GM23338 (cell line): ENCODE measurements at regions not wholly inside any gene's neighbourhood (a gene's known extent, or its start where the extent isn't known, plus 50 kb on each side); places are given as distances from the start of the nearest gene placed in this dataset.
A peak's percentile ranks its signal among the peaks of the same experiment; 100 is the strongest.

Experiments used
- ATAC-seq: fragments of 200-7000 bp; cut with Tn5 transposase; 3 replicates; pipeline ENCODE4 v1.9.1; 2020
- DNase-seq: peaks from one replicate; pipeline ENCODE4 v3.0.0-alpha.2; 2015; ENCODE audit warnings: low spot score
- H2AFZ ChIP-seq: fragments of 200-600 bp; sonication (generic); 2 replicates; pipeline ENCODE4 v1.8.0; 2016; ENCODE audit warnings: antibody characterized with exemption, mild to moderate bottlenecking, moderate library complexity
- H3F3A ChIP-seq: fragments of 200-600 bp; sonication (generic); replicated peaks from 2 replicates; pipeline ENCODE4 v1.8.0; 2017; ENCODE audit warnings: antibody characterized with exemption, mixed run types, low read depth
- H3K27ac ChIP-seq: fragments of 200-600 bp; sonication (generic); 2 replicates; pipeline ENCODE4 v1.6.1; 2016; ENCODE audit warnings: low read depth
- H3K27me3 ChIP-seq: fragments of 200-600 bp; sonication (generic); 2 replicates; pipeline ENCODE4 v1.8.0; 2016; ENCODE audit warnings: mild to moderate bottlenecking, mixed run types, moderate library complexity; ENCODE audit not compliant: insufficient read depth
- H3K36me3 ChIP-seq: fragments of 200-600 bp; sonication (generic); 2 replicates; pipeline ENCODE4 v1.8.0; 2016; ENCODE audit warnings: mild to moderate bottlenecking; ENCODE audit not compliant: insufficient read depth
- H3K4me1 ChIP-seq: fragments of 200-600 bp; sonication (generic); 2 replicates; pipeline ENCODE4 v1.8.0; 2016; ENCODE audit warnings: mild to moderate bottlenecking, moderate library complexity; ENCODE audit not compliant: insufficient read depth
- H3K4me2 ChIP-seq: fragments of 200-600 bp; sonication (generic); 2 replicates; pipeline ENCODE4 v1.7.1; 2017; ENCODE audit warnings: mixed run types
- H3K4me3 ChIP-seq: fragments of 200-600 bp; sonication (generic); 2 replicates; pipeline ENCODE4 v1.6.1; 2016; ENCODE audit warnings: mixed run types
- H3K79me2 ChIP-seq: fragments of 200-600 bp; sonication (generic); replicated peaks from 2 replicates; pipeline ENCODE4 v1.8.0; 2017; ENCODE audit warnings: mild to moderate bottlenecking; ENCODE audit not compliant: insufficient read depth
- H3K9me2 ChIP-seq: fragments of 200-600 bp; sonication (generic); 2 replicates; pipeline ENCODE4 v1.8.0; 2017; ENCODE audit not compliant: insufficient read depth
- H4K20me1 ChIP-seq: fragments of 200-600 bp; sonication (generic); replicated peaks from 2 replicates; pipeline ENCODE4 v1.8.0; 2017; ENCODE audit warnings: mild to moderate bottlenecking; ENCODE audit not compliant: insufficient read depth
- H3K27ac Mint-ChIP-seq: 2 replicates; pipeline ENCODE4 v1.8.0; 2020; ENCODE audit warnings: inconsistent platforms, mild to moderate bottlenecking, moderate library complexity, mixed read lengths
- H3K27me3 Mint-ChIP-seq: 3 replicates; pipeline ENCODE4 v1.8.0; 2022; ENCODE audit warnings: low read depth, mild to moderate bottlenecking, moderate library complexity, mixed read lengths, inconsistent platforms; ENCODE audit not compliant: insufficient read depth, poor library complexity
- H3K36me3 Mint-ChIP-seq: 3 replicates; pipeline ENCODE4 v1.8.0; 2021; ENCODE audit warnings: low read depth, mild to moderate bottlenecking, inconsistent platforms, moderate library complexity, mixed read lengths
- H3K4me1 Mint-ChIP-seq: 3 replicates; pipeline ENCODE4 v1.8.0; 2020; ENCODE audit warnings: mild to moderate bottlenecking, inconsistent platforms, mixed read lengths
- H3K4me3 Mint-ChIP-seq: 3 replicates; pipeline ENCODE4 v1.8.0; 2021; ENCODE audit warnings: moderate library complexity, mild to moderate bottlenecking, inconsistent platforms, mixed read lengths
- H3K9me3 Mint-ChIP-seq: 3 replicates; pipeline ENCODE4 v1.8.0; 2020; ENCODE audit warnings: moderate library complexity, mild to moderate bottlenecking, inconsistent platforms, mixed read lengths
- CREB1 ChIP-seq: fragments of 250-450 bp; sonication (Bioruptor Pico); IDR thresholded peaks from 2 replicates; pipeline ENCODE4 v1.5.0; 2020; ENCODE audit warnings: low read depth, mild to moderate bottlenecking, moderate library complexity
- EZH2 ChIP-seq: fragments of 200-600 bp; sonication (generic); IDR thresholded peaks from one replicate; pipeline ENCODE4 v1.8.0; 2017; ENCODE audit warnings: antibody characterized with exemption, mild to moderate bottlenecking, low read depth; ENCODE audit not compliant: unreplicated experiment
- EZH2phosphoT487 ChIP-seq: fragments of 200-600 bp; sonication (generic); IDR thresholded peaks from one replicate; pipeline ENCODE4 v1.8.1; 2018; ENCODE audit warnings: antibody characterized with exemption; ENCODE audit not compliant: unreplicated experiment
- JUNB ChIP-seq: IDR thresholded peaks from one replicate; pipeline ENCODE4 v1.6.1; 2016; ENCODE audit warnings: antibody characterized with exemption; ENCODE audit not compliant: unreplicated experiment
- NANOG ChIP-seq: IDR thresholded peaks from 2 replicates; pipeline ENCODE4 v1.6.1; 2016; ENCODE audit warnings: antibody characterized with exemption, borderline replicate concordance
- POLR2AphosphoS5 ChIP-seq: IDR thresholded peaks from 2 replicates; pipeline ENCODE4 v1.6.1; 2016; ENCODE audit warnings: antibody characterized with exemption, low read depth
- STAT1 ChIP-seq: IDR thresholded peaks from one replicate; pipeline ENCODE4 v1.6.1; 2016; ENCODE audit warnings: antibody characterized with exemption; ENCODE audit not compliant: unreplicated experiment
- ZNF114 ChIP-seq: fragments of 250-450 bp; sonication (Bioruptor Pico); IDR thresholded peaks from 2 replicates; pipeline ENCODE4 v1.5.0; 2020; ENCODE audit warnings: mild to moderate bottlenecking, moderate library complexity
- ZNF331 ChIP-seq: fragments of 250-450 bp; sonication (Bioruptor Pico); IDR thresholded peaks from 2 replicates; pipeline ENCODE4 v1.5.0; 2020; ENCODE audit warnings: low read depth, mild to moderate bottlenecking, moderate library complexity
- TF ChIP-seq, protein P1 (sequence below): fragments of 250-450 bp; sonication (Bioruptor Pico); IDR thresholded peaks from 2 replicates; pipeline ENCODE4 v1.5.0; 2020; ENCODE audit warnings: mild to moderate bottlenecking, moderate library complexity
- TF ChIP-seq, protein P2 (sequence below), 2 experiments: fragments of 200-600 bp in 1 of 2; sonication (generic) in 1 of 2; conservative IDR thresholded peaks; 2 replicates each; pipeline versions ENCODE4 v1.5.1 to v1.6.1; 2016 to 2017; ENCODE audit warnings: antibody characterized with exemption in 2 of 2, low read depth in 2 of 2, mild to moderate bottlenecking in 2 of 2, moderate library complexity in 1 of 2
- TF ChIP-seq, protein P3 (sequence below): IDR thresholded peaks from 2 replicates; pipeline ENCODE4 v1.6.1; 2016; ENCODE audit warnings: antibody characterized with exemption
- TF ChIP-seq, protein P4 (sequence below): IDR thresholded peaks from one replicate; pipeline ENCODE4 v1.6.1; 2018; ENCODE audit warnings: antibody characterized with exemption; ENCODE audit not compliant: unreplicated experiment

DNA sequence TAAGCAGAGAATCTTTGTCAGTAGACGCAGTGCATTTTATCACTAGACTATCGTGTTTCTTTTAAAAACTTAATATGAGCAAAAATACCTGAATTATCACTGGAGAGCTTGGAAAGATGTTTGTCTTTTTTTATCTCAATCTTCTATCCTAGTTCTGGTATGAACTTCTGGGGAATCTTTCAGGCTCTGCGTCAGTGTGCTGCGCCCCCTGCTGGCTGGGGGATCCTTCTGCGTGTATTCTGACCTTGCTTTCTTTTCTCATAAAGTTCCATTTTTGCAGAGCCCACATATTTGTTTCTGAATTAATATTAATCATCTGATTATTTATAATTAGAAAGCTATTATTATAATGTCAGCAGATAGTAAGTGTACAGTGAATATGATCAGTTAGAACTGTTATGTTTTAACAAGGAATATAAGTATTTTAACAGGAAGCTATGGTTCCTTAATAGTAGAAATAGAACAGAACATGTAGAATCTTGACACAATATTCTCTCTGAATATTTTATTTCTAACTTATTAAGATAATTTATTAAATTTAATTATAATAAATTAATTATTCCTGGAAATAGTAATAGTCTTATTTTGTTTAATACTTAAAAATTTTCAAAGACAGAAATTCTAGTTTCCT is 945.0 kb upstream of the CRIM1 start:
- no peak overlapping the region for H3K4me3 Mint-ChIP-seq
- peaks cover 5% of the 10 kb centered on the region for H3K4me1 Mint-ChIP-seq
- no peak overlapping the region for H3K27ac ChIP-seq
- no peak overlapping the region for H3K27ac Mint-ChIP-seq
- no peaks in the 10 kb centered on the region for H3K27me3 ChIP-seq
- H3K27me3 Mint-ChIP-seq, result peaks cover 1% of the 10 kb centered on the region
- peak; percentile 39 for ATAC-seq
- no peaks in the 10 kb centered on the region for H3K36me3 Mint-ChIP-seq
- H3K9me2 ChIP-seq, result 0 out of 2 replicates have a peak, but pooled peaks cover 2% of the 10 kb centered on the region
- H2AFZ ChIP-seq, result peak overlapping the region; percentile 53; the same call in 1 of the 2 replicates
- H3K79me2 ChIP-seq, result no peaks in the 10 kb centered on the region
- TF ChIP-seq POLR2AphosphoS5, result no peak
- TF ChIP-seq NANOG, result no peak
- TF ChIP-seq, protein P1, sequence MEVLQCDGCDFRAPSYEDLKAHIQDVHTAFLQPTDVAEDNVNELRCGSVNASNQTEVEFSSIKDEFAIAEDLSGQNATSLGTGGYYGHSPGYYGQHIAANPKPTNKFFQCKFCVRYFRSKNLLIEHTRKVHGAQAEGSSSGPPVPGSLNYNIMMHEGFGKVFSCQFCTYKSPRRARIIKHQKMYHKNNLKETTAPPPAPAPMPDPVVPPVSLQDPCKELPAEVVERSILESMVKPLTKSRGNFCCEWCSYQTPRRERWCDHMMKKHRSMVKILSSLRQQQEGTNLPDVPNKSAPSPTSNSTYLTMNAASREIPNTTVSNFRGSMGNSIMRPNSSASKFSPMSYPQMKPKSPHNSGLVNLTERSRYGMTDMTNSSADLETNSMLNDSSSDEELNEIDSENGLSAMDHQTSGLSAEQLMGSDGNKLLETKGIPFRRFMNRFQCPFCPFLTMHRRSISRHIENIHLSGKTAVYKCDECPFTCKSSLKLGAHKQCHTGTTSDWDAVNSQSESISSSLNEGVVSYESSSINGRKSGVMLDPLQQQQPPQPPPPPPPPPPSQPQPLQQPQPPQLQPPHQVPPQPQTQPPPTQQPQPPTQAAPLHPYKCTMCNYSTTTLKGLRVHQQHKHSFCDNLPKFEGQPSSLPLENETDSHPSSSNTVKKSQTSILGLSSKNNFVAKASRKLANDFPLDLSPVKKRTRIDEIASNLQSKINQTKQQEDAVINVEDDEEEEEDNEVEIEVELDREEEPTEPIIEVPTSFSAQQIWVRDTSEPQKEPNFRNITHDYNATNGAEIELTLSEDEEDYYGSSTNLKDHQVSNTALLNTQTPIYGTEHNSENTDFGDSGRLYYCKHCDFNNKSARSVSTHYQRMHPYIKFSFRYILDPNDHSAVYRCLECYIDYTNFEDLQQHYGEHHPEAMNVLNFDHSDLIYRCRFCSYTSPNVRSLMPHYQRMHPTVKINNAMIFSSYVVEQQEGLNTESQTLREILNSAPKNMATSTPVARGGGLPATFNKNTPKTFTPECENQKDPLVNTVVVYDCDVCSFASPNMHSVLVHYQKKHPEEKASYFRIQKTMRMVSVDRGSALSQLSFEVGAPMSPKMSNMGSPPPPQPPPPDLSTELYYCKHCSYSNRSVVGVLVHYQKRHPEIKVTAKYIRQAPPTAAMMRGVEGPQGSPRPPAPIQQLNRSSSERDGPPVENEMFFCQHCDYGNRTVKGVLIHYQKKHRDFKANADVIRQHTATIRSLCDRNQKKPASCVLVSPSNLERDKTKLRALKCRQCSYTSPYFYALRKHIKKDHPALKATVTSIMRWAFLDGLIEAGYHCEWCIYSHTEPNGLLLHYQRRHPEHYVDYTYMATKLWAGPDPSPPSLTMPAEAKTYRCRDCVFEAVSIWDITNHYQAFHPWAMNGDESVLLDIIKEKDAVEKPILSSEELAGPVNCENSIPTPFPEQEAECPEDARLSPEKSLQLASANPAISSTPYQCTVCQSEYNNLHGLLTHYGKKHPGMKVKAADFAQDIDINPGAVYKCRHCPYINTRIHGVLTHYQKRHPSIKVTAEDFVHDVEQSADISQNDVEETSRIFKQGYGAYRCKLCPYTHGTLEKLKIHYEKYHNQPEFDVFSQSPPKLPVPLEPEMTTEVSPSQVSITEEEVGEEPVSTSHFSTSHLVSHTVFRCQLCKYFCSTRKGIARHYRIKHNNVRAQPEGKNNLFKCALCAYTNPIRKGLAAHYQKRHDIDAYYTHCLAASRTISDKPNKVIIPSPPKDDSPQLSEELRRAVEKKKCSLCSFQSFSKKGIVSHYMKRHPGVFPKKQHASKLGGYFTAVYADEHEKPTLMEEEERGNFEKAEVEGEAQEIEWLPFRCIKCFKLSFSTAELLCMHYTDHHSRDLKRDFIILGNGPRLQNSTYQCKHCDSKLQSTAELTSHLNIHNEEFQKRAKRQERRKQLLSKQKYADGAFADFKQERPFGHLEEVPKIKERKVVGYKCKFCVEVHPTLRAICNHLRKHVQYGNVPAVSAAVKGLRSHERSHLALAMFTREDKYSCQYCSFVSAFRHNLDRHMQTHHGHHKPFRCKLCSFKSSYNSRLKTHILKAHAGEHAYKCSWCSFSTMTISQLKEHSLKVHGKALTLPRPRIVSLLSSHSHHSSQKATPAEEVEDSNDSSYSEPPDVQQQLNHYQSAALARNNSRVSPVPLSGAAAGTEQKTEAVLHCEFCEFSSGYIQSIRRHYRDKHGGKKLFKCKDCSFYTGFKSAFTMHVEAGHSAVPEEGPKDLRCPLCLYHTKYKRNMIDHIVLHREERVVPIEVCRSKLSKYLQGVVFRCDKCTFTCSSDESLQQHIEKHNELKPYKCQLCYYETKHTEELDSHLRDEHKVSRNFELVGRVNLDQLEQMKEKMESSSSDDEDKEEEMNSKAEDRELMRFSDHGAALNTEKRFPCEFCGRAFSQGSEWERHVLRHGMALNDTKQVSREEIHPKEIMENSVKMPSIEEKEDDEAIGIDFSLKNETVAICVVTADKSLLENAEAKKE, result no peak
- TF ChIP-seq, protein P2, sequence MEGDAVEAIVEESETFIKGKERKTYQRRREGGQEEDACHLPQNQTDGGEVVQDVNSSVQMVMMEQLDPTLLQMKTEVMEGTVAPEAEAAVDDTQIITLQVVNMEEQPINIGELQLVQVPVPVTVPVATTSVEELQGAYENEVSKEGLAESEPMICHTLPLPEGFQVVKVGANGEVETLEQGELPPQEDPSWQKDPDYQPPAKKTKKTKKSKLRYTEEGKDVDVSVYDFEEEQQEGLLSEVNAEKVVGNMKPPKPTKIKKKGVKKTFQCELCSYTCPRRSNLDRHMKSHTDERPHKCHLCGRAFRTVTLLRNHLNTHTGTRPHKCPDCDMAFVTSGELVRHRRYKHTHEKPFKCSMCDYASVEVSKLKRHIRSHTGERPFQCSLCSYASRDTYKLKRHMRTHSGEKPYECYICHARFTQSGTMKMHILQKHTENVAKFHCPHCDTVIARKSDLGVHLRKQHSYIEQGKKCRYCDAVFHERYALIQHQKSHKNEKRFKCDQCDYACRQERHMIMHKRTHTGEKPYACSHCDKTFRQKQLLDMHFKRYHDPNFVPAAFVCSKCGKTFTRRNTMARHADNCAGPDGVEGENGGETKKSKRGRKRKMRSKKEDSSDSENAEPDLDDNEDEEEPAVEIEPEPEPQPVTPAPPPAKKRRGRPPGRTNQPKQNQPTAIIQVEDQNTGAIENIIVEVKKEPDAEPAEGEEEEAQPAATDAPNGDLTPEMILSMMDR (conservative IDR thresholded peaks at IDR 0.05; ENCODE audit: low read depth in 2 of 2), result peak; percentile 89 to 99
- no peak for TF ChIP-seq JUNB
- TF ChIP-seq, protein P3, sequence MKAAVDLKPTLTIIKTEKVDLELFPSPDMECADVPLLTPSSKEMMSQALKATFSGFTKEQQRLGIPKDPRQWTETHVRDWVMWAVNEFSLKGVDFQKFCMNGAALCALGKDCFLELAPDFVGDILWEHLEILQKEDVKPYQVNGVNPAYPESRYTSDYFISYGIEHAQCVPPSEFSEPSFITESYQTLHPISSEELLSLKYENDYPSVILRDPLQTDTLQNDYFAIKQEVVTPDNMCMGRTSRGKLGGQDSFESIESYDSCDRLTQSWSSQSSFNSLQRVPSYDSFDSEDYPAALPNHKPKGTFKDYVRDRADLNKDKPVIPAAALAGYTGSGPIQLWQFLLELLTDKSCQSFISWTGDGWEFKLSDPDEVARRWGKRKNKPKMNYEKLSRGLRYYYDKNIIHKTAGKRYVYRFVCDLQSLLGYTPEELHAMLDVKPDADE, result no peak
- TF ChIP-seq EZH2phosphoT487, result no peak
- TF ChIP-seq, protein P4, sequence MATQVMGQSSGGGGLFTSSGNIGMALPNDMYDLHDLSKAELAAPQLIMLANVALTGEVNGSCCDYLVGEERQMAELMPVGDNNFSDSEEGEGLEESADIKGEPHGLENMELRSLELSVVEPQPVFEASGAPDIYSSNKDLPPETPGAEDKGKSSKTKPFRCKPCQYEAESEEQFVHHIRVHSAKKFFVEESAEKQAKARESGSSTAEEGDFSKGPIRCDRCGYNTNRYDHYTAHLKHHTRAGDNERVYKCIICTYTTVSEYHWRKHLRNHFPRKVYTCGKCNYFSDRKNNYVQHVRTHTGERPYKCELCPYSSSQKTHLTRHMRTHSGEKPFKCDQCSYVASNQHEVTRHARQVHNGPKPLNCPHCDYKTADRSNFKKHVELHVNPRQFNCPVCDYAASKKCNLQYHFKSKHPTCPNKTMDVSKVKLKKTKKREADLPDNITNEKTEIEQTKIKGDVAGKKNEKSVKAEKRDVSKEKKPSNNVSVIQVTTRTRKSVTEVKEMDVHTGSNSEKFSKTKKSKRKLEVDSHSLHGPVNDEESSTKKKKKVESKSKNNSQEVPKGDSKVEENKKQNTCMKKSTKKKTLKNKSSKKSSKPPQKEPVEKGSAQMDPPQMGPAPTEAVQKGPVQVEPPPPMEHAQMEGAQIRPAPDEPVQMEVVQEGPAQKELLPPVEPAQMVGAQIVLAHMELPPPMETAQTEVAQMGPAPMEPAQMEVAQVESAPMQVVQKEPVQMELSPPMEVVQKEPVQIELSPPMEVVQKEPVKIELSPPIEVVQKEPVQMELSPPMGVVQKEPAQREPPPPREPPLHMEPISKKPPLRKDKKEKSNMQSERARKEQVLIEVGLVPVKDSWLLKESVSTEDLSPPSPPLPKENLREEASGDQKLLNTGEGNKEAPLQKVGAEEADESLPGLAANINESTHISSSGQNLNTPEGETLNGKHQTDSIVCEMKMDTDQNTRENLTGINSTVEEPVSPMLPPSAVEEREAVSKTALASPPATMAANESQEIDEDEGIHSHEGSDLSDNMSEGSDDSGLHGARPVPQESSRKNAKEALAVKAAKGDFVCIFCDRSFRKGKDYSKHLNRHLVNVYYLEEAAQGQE, result no peak
- TF ChIP-seq ZNF331, result no peak
- no peak for TF ChIP-seq EZH2
- TF ChIP-seq CREB1 (CRISPR knock-in tag), result 0 out of 2 replicates have a peak, but pooled peaks have one; percentile 3
- no peak for TF ChIP-seq ZNF114 (CRISPR knock-in tag)
- no peak for TF ChIP-seq STAT1
- H3K4me3 ChIP-seq, result no peak overlapping the region
- peaks cover 5% of the 10 kb centered on the region; the same call in 2 of the 3 replicates for H3K9me3 Mint-ChIP-seq
- H3F3A ChIP-seq, result no peaks in the 10 kb centered on the region
- H3K4me1 ChIP-seq, result peaks cover 2% of the 10 kb centered on the region
- DNase-seq, result peak; percentile 70
- H3K36me3 ChIP-seq, result no peaks in the 10 kb centered on the region
- no peaks in the 10 kb centered on the region for H4K20me1 ChIP-seq
- H3K4me2 ChIP-seq, result no peak overlapping the region
